OCI-LY3 (cell line): ENCODE measurements at regions not wholly inside any gene's neighbourhood (a gene's known extent, or its start where the extent isn't known, plus 50 kb on each side); places are given as distances from the start of the nearest gene placed in this dataset.

Source experiments
- H2AFZ ChIP-seq: fragments of 200-600, 300-600 bp; shearing (Covaris generic); 2 replicates; pipeline ENCODE4 v1.6.0; 2014; ENCODE audit warnings: antibody characterized with exemption, low read depth, low read length
- H3K27ac ChIP-seq: fragments of 200-600, 300-600 bp; sonication (generic); 2 replicates; pipeline ENCODE4 v1.5.1; 2014; ENCODE audit warnings: mild to moderate bottlenecking, low read length, moderate library complexity, mixed read lengths
- H3K27me3 ChIP-seq: fragments of 200-600, 300-600 bp; sonication (generic); 2 replicates; pipeline ENCODE4 v1.6.1; 2014; ENCODE audit warnings: low read depth, low read length, mixed read lengths
- H3K36me3 ChIP-seq: fragments of 200-600, 300-600 bp; sonication (generic); replicated peaks from 2 replicates; pipeline ENCODE3; 2014; ENCODE audit warnings: low read depth, low read length, mixed read lengths
- H3K4me1 ChIP-seq: fragments of 300-600, 200-600 bp; sonication (generic); 2 replicates; pipeline ENCODE4 v1.6.1; 2014; ENCODE audit warnings: low read length, mixed read lengths
- H3K4me2 ChIP-seq: fragments of 200-600, 300-600 bp; sonication (generic); 2 replicates; pipeline ENCODE4 v1.6.1; 2014; ENCODE audit warnings: low read length, mixed read lengths
- H3K4me3 ChIP-seq: fragments of 300-600, 200-600 bp; sonication (generic); 2 replicates; pipeline ENCODE4 v1.5.1; 2014; ENCODE audit warnings: antibody characterized with exemption, mild to moderate bottlenecking, low read length, moderate library complexity
- H3K79me2 ChIP-seq: fragments of 300-600, 200-600 bp; shearing (Covaris generic); 2 replicates; pipeline ENCODE4 v1.6.1; 2014; ENCODE audit warnings: mild to moderate bottlenecking, low read length, mixed read lengths
- H3K9ac ChIP-seq: fragments of 300-600, 200-600 bp; shearing (Covaris generic); 2 replicates; pipeline ENCODE4 v1.6.0; 2014; ENCODE audit warnings: mild to moderate bottlenecking, low read length, moderate library complexity
- H3K9me3 ChIP-seq: fragments of 200-600, 300-600 bp; shearing (Covaris generic); 2 replicates; pipeline ENCODE4 v1.6.1; 2014; ENCODE audit warnings: low read length, mixed read lengths; ENCODE audit not compliant: insufficient read depth
- H4K20me1 ChIP-seq: fragments of 200-600, 300-600 bp; sonication (generic); 2 replicates; pipeline ENCODE4 v1.6.1; 2016; ENCODE audit warnings: low read length, mixed read lengths; ENCODE audit not compliant: insufficient read depth
- EZH2phosphoT487 ChIP-seq: fragments of 200-600 bp; shearing (Covaris generic); IDR thresholded peaks from 2 replicates; pipeline ENCODE4 v1.6.1; 2018; ENCODE audit warnings: antibody characterized with exemption, mixed run types, low read depth
- TF ChIP-seq, protein P1 (sequence below): fragments of 200-600, 300-600 bp; sonication (generic); IDR thresholded peaks from 2 replicates; pipeline ENCODE4 v1.5.1; 2014; ENCODE audit warnings: antibody characterized with exemption, low read length, low read depth

DNA sequence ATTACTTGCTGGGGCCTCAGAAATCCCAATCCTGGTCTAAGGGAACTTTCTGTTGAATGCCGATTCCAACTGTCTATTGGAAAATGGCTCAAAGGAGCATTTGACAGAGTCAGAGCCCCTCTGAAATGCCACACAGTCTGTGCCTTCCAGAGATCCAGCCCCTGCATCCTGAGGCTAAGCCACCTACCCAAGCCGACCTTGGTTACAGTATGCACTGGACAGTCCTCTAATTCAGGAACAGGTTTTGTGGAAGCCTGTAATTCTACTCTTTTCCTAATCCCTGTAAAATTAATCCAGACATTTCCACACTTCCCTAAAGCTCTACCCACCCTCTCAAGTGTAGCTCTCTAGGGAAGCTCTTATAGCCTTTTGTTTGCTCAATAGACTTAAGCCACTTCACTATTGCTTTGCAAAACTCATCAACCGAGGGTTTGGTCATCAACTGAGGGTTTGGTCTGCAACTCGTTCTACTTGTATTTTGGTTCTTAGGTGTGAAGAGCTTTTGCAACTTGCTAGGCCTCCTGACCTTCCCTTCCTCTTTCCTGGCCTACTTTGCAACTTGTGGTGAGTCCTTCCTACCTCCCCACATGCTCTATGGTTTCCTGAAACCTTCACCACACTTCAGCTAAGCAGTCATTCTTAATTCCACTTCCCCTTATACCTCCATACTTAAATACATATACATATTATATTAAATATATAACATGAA lies 364.8 kb downstream of the SFMBT2 start:
- Histone ChIP-seq H3K27me3 (no peaks in the 10 kb centered on the region), H3K9ac (no peak overlapping the region), H3K4me3 (no peak overlapping the region), H3K27ac (no peak overlapping the region), H3K79me2 (no peaks in the 10 kb centered on the region), H3K36me3 (no peaks in the 10 kb centered on the region), H3K9me3 (no peaks in the 10 kb centered on the region), H2AFZ (no peak overlapping the region), H3K4me1 (peaks cover 4% of the 10 kb centered on the region), H3K4me2 (no peak overlapping the region), H4K20me1 (no peaks in the 10 kb centered on the region)
- TF ChIP-seq, protein P1, sequence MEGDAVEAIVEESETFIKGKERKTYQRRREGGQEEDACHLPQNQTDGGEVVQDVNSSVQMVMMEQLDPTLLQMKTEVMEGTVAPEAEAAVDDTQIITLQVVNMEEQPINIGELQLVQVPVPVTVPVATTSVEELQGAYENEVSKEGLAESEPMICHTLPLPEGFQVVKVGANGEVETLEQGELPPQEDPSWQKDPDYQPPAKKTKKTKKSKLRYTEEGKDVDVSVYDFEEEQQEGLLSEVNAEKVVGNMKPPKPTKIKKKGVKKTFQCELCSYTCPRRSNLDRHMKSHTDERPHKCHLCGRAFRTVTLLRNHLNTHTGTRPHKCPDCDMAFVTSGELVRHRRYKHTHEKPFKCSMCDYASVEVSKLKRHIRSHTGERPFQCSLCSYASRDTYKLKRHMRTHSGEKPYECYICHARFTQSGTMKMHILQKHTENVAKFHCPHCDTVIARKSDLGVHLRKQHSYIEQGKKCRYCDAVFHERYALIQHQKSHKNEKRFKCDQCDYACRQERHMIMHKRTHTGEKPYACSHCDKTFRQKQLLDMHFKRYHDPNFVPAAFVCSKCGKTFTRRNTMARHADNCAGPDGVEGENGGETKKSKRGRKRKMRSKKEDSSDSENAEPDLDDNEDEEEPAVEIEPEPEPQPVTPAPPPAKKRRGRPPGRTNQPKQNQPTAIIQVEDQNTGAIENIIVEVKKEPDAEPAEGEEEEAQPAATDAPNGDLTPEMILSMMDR = no peak
- no peak for TF ChIP-seq EZH2phosphoT487

DNA sequence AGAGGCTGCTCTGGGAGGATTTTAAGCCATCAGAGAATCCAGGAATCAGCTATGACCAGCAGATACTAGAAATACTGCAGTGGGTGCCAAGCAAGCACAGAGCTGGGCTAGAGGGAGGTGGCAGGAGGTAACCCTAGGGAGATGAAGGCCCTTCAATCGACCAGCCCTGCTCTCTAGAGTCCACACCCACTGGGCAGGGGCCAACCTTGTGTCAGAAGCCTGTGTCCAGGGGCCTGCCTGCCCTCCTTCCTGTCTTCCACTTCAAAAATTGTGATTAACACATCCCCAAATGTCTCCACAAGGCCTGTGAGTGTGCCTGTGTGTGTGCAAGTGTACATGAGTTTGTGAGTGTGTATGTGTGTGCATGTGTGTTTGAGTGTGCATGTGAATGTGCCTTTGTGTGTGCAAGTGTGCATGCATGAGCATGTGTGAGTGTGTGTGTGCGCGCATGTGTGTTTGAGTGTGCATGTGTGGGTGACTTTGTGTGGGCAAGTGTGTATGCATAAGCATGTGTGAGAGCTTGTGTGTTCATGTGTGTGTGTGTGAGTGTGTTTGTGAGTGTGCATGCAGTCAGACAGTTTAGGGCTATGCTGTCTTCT lies 367.7 kb downstream of the SFMBT2 start:
- Histone ChIP-seq H3K4me3 (no peak overlapping the region), H3K27me3 (no peaks in the 10 kb centered on the region), H3K4me1 (peaks cover 4% of the 10 kb centered on the region), H2AFZ (no peak overlapping the region), H3K9ac (no peak overlapping the region), H3K4me2 (no peak overlapping the region), H4K20me1 (no peaks in the 10 kb centered on the region), H3K36me3 (no peaks in the 10 kb centered on the region), H3K79me2 (no peaks in the 10 kb centered on the region), H3K9me3 (no peaks in the 10 kb centered on the region), H3K27ac (no peak overlapping the region)
- TF ChIP-seq EZH2phosphoT487 = no peak
- TF ChIP-seq, protein P1 = no peak

DNA sequence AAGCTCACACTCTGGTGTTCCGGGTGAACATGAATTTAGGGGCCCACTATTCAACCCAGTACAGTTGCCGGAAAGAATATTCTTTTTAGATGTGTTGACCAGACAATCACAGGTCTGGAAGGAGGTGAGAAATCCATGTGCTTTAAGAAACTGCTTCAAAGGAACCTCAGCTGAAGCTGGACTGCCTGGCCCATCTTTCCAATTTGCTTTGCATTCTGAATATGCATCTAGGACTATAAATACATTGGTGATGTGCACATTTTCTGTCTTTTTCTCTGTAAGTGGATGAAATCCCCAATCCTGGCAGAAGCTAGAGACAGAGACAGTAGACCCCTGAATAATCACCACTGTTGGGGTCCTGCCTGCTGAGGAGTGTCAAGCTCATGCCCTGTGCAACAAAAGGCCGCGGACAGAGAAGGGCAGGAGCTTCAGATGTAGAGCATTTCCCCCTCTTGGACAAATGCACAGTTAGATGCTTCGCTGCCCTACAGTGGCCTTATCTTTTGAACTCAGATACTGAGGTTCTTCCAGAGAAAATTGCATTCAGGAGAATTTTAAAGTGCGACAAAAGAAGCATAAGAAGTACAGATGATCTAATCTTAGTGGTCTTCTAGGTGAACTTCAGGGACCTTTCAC lies 368.3 kb downstream of the SFMBT2 start:
- Histone ChIP-seq H3K27me3 (no peaks in the 10 kb centered on the region), H3K4me2 (no peak overlapping the region), H3K36me3 (no peaks in the 10 kb centered on the region), H3K4me3 (no peak overlapping the region), H3K4me1 (peaks cover 4% of the 10 kb centered on the region), H3K9ac (no peak overlapping the region), H3K27ac (no peak overlapping the region), H2AFZ (no peak overlapping the region), H3K9me3 (no peaks in the 10 kb centered on the region), H4K20me1 (no peaks in the 10 kb centered on the region), H3K79me2 (no peaks in the 10 kb centered on the region)
- no peak for TF ChIP-seq EZH2phosphoT487
- TF ChIP-seq, protein P1 = no peak

DNA sequence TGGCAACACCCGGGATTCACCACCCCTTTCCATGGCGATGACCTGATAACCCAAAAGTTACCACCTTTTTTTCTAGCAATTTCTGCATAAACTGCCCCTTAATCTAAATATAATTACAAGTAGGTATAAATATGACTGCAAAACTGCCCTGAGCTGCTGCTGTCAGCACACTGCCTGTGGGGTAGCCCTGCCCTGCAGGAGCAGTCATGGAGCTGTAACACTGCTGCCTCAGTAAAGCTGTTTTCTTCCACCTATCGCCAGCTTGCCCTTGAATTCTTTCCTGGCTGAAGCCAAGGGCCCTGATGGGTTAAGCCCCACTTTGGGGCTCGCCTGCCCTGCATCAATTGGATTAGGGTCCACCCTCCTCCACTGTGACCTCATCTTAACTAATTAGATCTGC lies 368.8 kb downstream of the SFMBT2 start:
- TF ChIP-seq, protein P1 = no peak
- no peak for TF ChIP-seq EZH2phosphoT487
- H3K79me2 ChIP-seq = no peaks in the 10 kb centered on the region
- H3K4me2 ChIP-seq = no peak overlapping the region
- no peak overlapping the region for H3K9ac ChIP-seq
- H2AFZ ChIP-seq = no peak overlapping the region
- H3K36me3 ChIP-seq = no peaks in the 10 kb centered on the region
- no peaks in the 10 kb centered on the region for H4K20me1 ChIP-seq
- no peak overlapping the region for H3K27ac ChIP-seq
- no peaks in the 10 kb centered on the region for H3K27me3 ChIP-seq
- H3K4me1 ChIP-seq = peaks cover 4% of the 10 kb centered on the region
- H3K4me3 ChIP-seq = no peak overlapping the region
- no peaks in the 10 kb centered on the region for H3K9me3 ChIP-seq
